HCT116 (cell line): ENCODE measurements at regions not wholly inside any gene's neighbourhood (a gene's known extent, or its start where the extent isn't known, plus 50 kb on each side); places are given as distances from the start of the nearest gene placed in this dataset.

ENCODE experiments used
- CTCF ChIP-seq, 3 experiments: fragments of 200-600 bp in 1 of 3; sonication (generic) in 1 of 3; IDR thresholded peaks in 2 of 3; conservative IDR thresholded peaks in 1 of 3; 2 replicates each; pipeline ENCODE4 v1.5.1; 2012 to 2017; ENCODE audit warnings: low read depth in 2 of 3, low read length in 2 of 3, antibody characterized with exemption in 1 of 3, borderline replicate concordance in 1 of 3, control low read depth in 1 of 3, mild to moderate bottlenecking in 1 of 3, mixed read lengths in 1 of 3, mixed run types in 1 of 3, moderate library complexity in 1 of 3; ENCODE audit not compliant: insufficient read depth in 1 of 3
- RAD21 ChIP-seq: IDR thresholded peaks from 2 replicates; pipeline ENCODE4 v1.6.1; 2012; ENCODE audit warnings: low read depth, mild to moderate bottlenecking
- TF ChIP-seq, protein P1 (sequence below): IDR thresholded peaks from 2 replicates; pipeline ENCODE4 v1.6.1; 2012

DNA sequence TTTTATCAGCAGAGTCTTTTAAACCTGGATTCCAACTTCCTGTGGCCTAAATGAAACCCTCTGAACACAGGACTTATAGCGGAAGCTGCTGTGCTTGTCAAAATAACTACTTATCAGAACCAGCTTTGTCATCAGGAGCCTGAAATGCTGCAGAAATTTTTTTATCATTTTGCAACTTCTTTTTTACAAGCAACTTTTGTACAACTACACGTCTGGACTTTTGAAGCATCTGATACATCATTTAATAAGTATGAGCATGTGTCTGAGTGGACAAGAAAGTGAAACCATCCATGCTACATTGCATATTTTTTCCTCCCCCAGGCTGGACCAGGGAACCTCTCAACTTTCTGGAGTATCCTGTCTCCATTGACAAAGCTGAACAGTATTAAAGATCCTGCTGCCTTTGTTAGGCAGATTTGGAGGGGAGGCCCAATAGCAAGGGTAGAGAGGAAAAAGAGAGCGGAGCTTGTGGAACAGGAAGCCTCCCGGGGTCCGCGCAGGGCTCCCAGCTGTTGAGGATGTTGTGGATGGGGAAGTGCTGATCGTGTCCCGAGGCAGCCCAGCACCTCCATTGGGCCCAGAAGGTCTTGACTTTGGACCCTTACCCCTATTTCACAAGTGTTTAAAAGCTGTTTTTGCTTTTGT is 196.6 kb downstream of the MSX2 start:
- TF ChIP-seq RAD21 (no peak), CTCF (IDR thresholded peaks at IDR 0.05 in 2 of 3, conservative IDR thresholded peaks at IDR 0.05 in 1 of 3; ENCODE audit: borderline replicate concordance in 1 of 3, insufficient read depth in 1 of 3, low read depth in 2 of 3, low read length in 2 of 3) (no peak)
- TF ChIP-seq, protein P1, sequence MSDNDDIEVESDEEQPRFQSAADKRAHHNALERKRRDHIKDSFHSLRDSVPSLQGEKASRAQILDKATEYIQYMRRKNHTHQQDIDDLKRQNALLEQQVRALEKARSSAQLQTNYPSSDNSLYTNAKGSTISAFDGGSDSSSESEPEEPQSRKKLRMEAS, result no peak
